B cell (primary cell): ENCODE measurements at regions not wholly inside any gene's neighbourhood (a gene's known extent, or its start where the extent isn't known, plus 50 kb on each side); places are given as distances from the start of the nearest gene placed in this dataset.

Experiments used
- ATAC-seq: fragments of 200-7000 bp; cut with Tn5 transposase; one replicate; pipeline ENCODE4 v1.10.0; 2021; ENCODE audit warnings: low read depth, mild to moderate bottlenecking, moderate number of reproducible peaks, moderate library complexity
- CTCF ChIA-PET: fragments of 350-600 bp; sonication (Branson Sonifier 250); formaldehyde crosslinking; loops from one replicate; lab custom pipeline; 2021; ENCODE audit warnings: antibody characterized with exemption, inconsistent platforms; lab: Charles Lee
- POLR2A ChIA-PET: fragments of 350-600 bp; sonication (Branson Sonifier 250); formaldehyde crosslinking; loops from one replicate; lab custom pipeline; 2021; ENCODE audit warnings: antibody characterized with exemption; lab: Charles Lee
- DNase-seq: peaks from one replicate; pipeline ENCODE4 v3.0.0; 2013
- H2AFZ ChIP-seq: 2 replicates; pipeline ENCODE4 v1.6.1; 2012; ENCODE audit warnings: mild to moderate bottlenecking, low read depth, low read length; ENCODE audit not compliant: insufficient read depth, poor library complexity, severe bottlenecking
- H3K27ac ChIP-seq, 2 donors: 1 replicate in 1 of 2; 2 replicates in 1 of 2; pipeline ENCODE4 v1.5.1; 2012 to 2013; ENCODE audit warnings: low read length in 2 of 2, mild to moderate bottlenecking in 2 of 2, moderate library complexity in 1 of 2
- H3K27me3 ChIP-seq, 4 experiments: fragments of 200-600 bp in 1 of 4; sonication (generic) in 1 of 4; replicated peaks in 1 of 4; 1 replicate in 2 of 4; 2 replicates in 2 of 4; pipeline versions ENCODE4 v1.6.1 to v1.7.0; 2013 to 2016; ENCODE audit warnings: low read length in 3 of 4, mild to moderate bottlenecking in 2 of 4, mixed read lengths in 1 of 4, moderate library complexity in 1 of 4; ENCODE audit not compliant: insufficient read depth in 4 of 4, control insufficient read depth in 3 of 4; ENCODE audit errors: control extremely low read depth in 1 of 4
- H3K36me3 ChIP-seq, 2 experiments: replicated peaks in 1 of 2; 1 replicate in 1 of 2; 2 replicates in 1 of 2; pipeline versions ENCODE4 v1.6.1 to v1.7.1; 2013; ENCODE audit warnings: low read length in 1 of 2; ENCODE audit not compliant: insufficient read depth in 2 of 2, control insufficient read depth in 1 of 2; ENCODE audit errors: control extremely low read depth in 1 of 2, extremely low read depth in 1 of 2
- H3K4me1 ChIP-seq, 2 donors: fragments of 200-600 bp in 1 of 2; sonication (generic) in 1 of 2; 1 replicate in 1 of 2; 2 replicates in 1 of 2; pipeline versions ENCODE4 v1.5.1 to v1.6.1; 2013 to 2017; ENCODE audit warnings: low read length in 2 of 2; ENCODE audit not compliant: control insufficient read depth in 2 of 2, insufficient read depth in 2 of 2
- H3K4me2 ChIP-seq: replicated peaks from 2 replicates; pipeline ENCODE3; 2012; ENCODE audit warnings: mild to moderate bottlenecking, low read depth, low read length; ENCODE audit not compliant: poor library complexity, severe bottlenecking
- H3K4me3 ChIP-seq, 5 experiments: fragments of 200-600 bp in 1 of 5; sonication (generic) in 1 of 5; 1 replicate in 3 of 5; 2 replicates in 2 of 5; pipeline versions ENCODE4 v1.5.1 to v1.7.0; 2011 to 2016; ENCODE audit warnings: low read length in 4 of 5, mild to moderate bottlenecking in 4 of 5, low read depth in 2 of 5, control low read depth in 1 of 5, moderate library complexity in 1 of 5; ENCODE audit not compliant: insufficient read depth in 1 of 5; ENCODE audit errors: control extremely low read depth in 1 of 5, extremely low read depth in 1 of 5
- H3K79me2 ChIP-seq: fragments of 200-600 bp; sonication (generic); one replicate; pipeline ENCODE4 v1.6.0; 2016; ENCODE audit warnings: low read length; ENCODE audit not compliant: control insufficient read depth, insufficient read depth
- H3K9ac ChIP-seq: fragments of 200-600 bp; sonication (generic); 2 replicates; pipeline ENCODE4 v1.6.1; 2017; ENCODE audit warnings: mild to moderate bottlenecking, low read length, moderate library complexity
- H3K9me3 ChIP-seq, 3 donors: one replicate each; pipeline versions ENCODE4 v1.6.1 to v1.7.1; 2013; ENCODE audit warnings: low read length in 2 of 3; ENCODE audit not compliant: control insufficient read depth in 2 of 3, insufficient read depth in 1 of 3; ENCODE audit errors: control extremely low read depth in 1 of 3
- H4K20me1 ChIP-seq: 2 replicates; pipeline ENCODE4 v1.6.0; 2012; ENCODE audit warnings: mild to moderate bottlenecking, low read length; ENCODE audit not compliant: insufficient read depth, control insufficient read depth, poor library complexity, severe bottlenecking
- H3K27ac Mint-ChIP-seq: one replicate; pipeline ENCODE4 v1.8.0; 2021; ENCODE audit warnings: mixed read lengths
- H3K27me3 Mint-ChIP-seq: one replicate; pipeline ENCODE4 v1.8.0; 2021; ENCODE audit warnings: mixed read lengths
- H3K4me1 Mint-ChIP-seq: one replicate; pipeline ENCODE4 v1.8.0; 2021; ENCODE audit warnings: mixed read lengths
- H3K4me3 Mint-ChIP-seq: one replicate; pipeline ENCODE4 v1.8.0; 2021; ENCODE audit warnings: mixed read lengths
- H3K9me3 Mint-ChIP-seq: one replicate; pipeline ENCODE4 v1.8.0; 2022; ENCODE audit warnings: mixed read lengths; ENCODE audit not compliant: insufficient read depth
- EZH2 ChIP-seq: IDR thresholded peaks from 2 replicates; pipeline ENCODE4 v1.6.1; 2012; ENCODE audit warnings: borderline replicate concordance, low read depth, mild to moderate bottlenecking, moderate library complexity, low read length; ENCODE audit not compliant: insufficient read depth, poor library complexity, severe bottlenecking
- WGBS: methylation state at CpG from one replicate; pipeline ENCODE4 v1.1.5; 2013; ENCODE audit warnings: missing lambda C conversion rate; ENCODE audit not compliant: insufficient coverage; 5-methylcytosine and 5-hydroxymethylcytosine counted together
- intact Hi-C: fragments of 100-400 bp; cut with micrococcal nuclease; formaldehyde crosslinking; loops from one replicate; pipeline ENCODE4 v1.10.0; 2022
- TF ChIP-seq, protein P1 (sequence below): fragments of 200-600 bp; IDR thresholded peaks from one replicate; pipeline ENCODE4 v1.8.0; 2022; ENCODE audit warnings: antibody characterized with exemption, mild to moderate bottlenecking

GRCh38 chr16:72300892-72301291, 128.9 kb upstream of the PMFBP1 start:
- ATAC-seq: no peak
- Mint-ChIP-seq H3K9me3 (no peaks in the 10 kb centered on the region), H3K27me3 (no peaks in the 10 kb centered on the region), H3K27ac (no peak overlapping the region), H3K4me1 (no peaks in the 10 kb centered on the region), H3K4me3 (no peak overlapping the region)
- no peaks in the 10 kb centered on the region for H3K36me3 ChIP-seq
- no peak overlapping the region for H3K4me2 ChIP-seq
- ChIA-PET POLR2A (no interaction called here), CTCF (no interaction called here)
- intact Hi-C loops: no loop called here
- H3K27ac ChIP-seq: no peak overlapping the region
- no peaks in the 10 kb centered on the region for H3K4me1 ChIP-seq
- H3K79me2 ChIP-seq: no peaks in the 10 kb centered on the region
- H3K4me3 ChIP-seq: no peak overlapping the region
- WGBS: 91% methylated on average over 6 of the region's 7 CpGs
- no peak overlapping the region for H2AFZ ChIP-seq
- H3K27me3 ChIP-seq: no peaks in the 10 kb centered on the region
- DNase-seq: no peak
- no peak for TF ChIP-seq EZH2
- TF ChIP-seq, protein P1, sequence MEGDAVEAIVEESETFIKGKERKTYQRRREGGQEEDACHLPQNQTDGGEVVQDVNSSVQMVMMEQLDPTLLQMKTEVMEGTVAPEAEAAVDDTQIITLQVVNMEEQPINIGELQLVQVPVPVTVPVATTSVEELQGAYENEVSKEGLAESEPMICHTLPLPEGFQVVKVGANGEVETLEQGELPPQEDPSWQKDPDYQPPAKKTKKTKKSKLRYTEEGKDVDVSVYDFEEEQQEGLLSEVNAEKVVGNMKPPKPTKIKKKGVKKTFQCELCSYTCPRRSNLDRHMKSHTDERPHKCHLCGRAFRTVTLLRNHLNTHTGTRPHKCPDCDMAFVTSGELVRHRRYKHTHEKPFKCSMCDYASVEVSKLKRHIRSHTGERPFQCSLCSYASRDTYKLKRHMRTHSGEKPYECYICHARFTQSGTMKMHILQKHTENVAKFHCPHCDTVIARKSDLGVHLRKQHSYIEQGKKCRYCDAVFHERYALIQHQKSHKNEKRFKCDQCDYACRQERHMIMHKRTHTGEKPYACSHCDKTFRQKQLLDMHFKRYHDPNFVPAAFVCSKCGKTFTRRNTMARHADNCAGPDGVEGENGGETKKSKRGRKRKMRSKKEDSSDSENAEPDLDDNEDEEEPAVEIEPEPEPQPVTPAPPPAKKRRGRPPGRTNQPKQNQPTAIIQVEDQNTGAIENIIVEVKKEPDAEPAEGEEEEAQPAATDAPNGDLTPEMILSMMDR: no peak
- H3K9me3 ChIP-seq: no peaks in the 10 kb centered on the region
- no peak overlapping the region for H3K9ac ChIP-seq
- H4K20me1 ChIP-seq: no peaks in the 10 kb centered on the region

GRCh38 chr16:72299684-72300243, 127.8 kb upstream of the PMFBP1 start:
- 100% methylated on average over 1 of the region's 2 CpGs for WGBS
- H3K4me1 Mint-ChIP-seq: no peaks in the 10 kb centered on the region
- ATAC-seq (no peak), DNase-seq (no peak)
- ChIA-PET CTCF (no interaction called here), POLR2A (no interaction called here)
- H3K9me3 Mint-ChIP-seq: no peaks in the 10 kb centered on the region
- H3K9ac ChIP-seq: no peak overlapping the region
- H4K20me1 ChIP-seq: no peaks in the 10 kb centered on the region
- H3K9me3 ChIP-seq: no peaks in the 10 kb centered on the region
- no peaks in the 10 kb centered on the region for H3K4me1 ChIP-seq
- no peak overlapping the region for H3K27ac ChIP-seq
- TF ChIP-seq, protein P1: no peak
- no peak for TF ChIP-seq EZH2
- H3K36me3 ChIP-seq: no peaks in the 10 kb centered on the region
- H3K4me3 ChIP-seq: no peak overlapping the region
- no peak overlapping the region for H3K4me2 ChIP-seq
- no peak overlapping the region for H3K4me3 Mint-ChIP-seq
- no peak overlapping the region for H2AFZ ChIP-seq
- no peaks in the 10 kb centered on the region for H3K79me2 ChIP-seq
- H3K27ac Mint-ChIP-seq: no peak overlapping the region
- intact Hi-C loops: no loop called here
- no peaks in the 10 kb centered on the region for H3K27me3 Mint-ChIP-seq
- H3K27me3 ChIP-seq: no peaks in the 10 kb centered on the region
